ENCODE measurements at regions not wholly inside any gene's neighbourhood (a gene's known extent, or its start where the extent isn't known, plus 50 kb on each side); places are given as distances from the start of the nearest gene placed in this dataset.

GRCh38 chr12:118625050-118625675 is 248.8 kb downstream of the SUDS3 start:
- Histone ChIP-seq H3K4me3 (no peak overlapping the region), H3K4me1 (no peaks in the 10 kb centered on the region), H3K27me3 (replicated peaks in 1 of 7) (peaks cover 0 to 4% (median 0%) of the 10 kb centered on the region in 7 donors), H3K36me3 (no peaks in the 10 kb centered on the region), H3K27ac (no peak overlapping the region), H3K9me3 (no peaks in the 10 kb centered on the region)
- intact Hi-C loops (cut with DNase I; ENCODE audit: low total_unique reads), result no loop called here
- 80 to 96% (median 84%) methylated on average over 3 of the region's 3 CpGs for WGBS, 5 donors
- TF ChIP-seq POLR2A (IDR thresholded peaks at IDR 0.05), result no peak
- TF ChIP-seq POLR2AphosphoS5 (IDR thresholded peaks at IDR 0.05), result no peak
- no peak for TF ChIP-seq CTCF (IDR thresholded peaks at IDR 0.05 in 8 of 11, conservative IDR thresholded peaks at IDR 0.05 in 3 of 11)
- DNase-seq, result no peak

GRCh38 chr12:118633071-118633470 is 256.7 kb downstream of the SUDS3 start:
- Histone ChIP-seq H3K27me3 (replicated peaks in 1 of 7) (peaks cover 0 to 7% (median 0%) of the 10 kb centered on the region in 7 donors), H3K27ac (no peak overlapping the region), H3K9me3 (no peaks in the 10 kb centered on the region), H3K36me3 (no peaks in the 10 kb centered on the region), H3K4me3 (no peak overlapping the region), H3K4me1 (no peaks in the 10 kb centered on the region)
- 59 to 69% (median 61%) methylated on average over 4 of the region's 4 CpGs for WGBS, 5 donors
- DNase-seq, result no peak
- no peak for TF ChIP-seq POLR2A (IDR thresholded peaks at IDR 0.05)
- TF ChIP-seq CTCF (IDR thresholded peaks at IDR 0.05 in 8 of 11, conservative IDR thresholded peaks at IDR 0.05 in 3 of 11), result no peak
- no peak for TF ChIP-seq POLR2AphosphoS5 (IDR thresholded peaks at IDR 0.05)
- intact Hi-C loops (cut with DNase I; ENCODE audit: low total_unique reads), result no loop called here

- 75 to 86% (median 77%) methylated on average over 3 of the region's 3 CpGs for WGBS, 5 donors
- TF ChIP-seq POLR2AphosphoS5 (IDR thresholded peaks at IDR 0.05) (no peak), POLR2A (IDR thresholded peaks at IDR 0.05) (no peak), CTCF (IDR thresholded peaks at IDR 0.05 in 8 of 11, conservative IDR thresholded peaks at IDR 0.05 in 3 of 11) (no peak)
- Histone ChIP-seq H3K27ac (no peak overlapping the region), H3K36me3 (no peaks in the 10 kb centered on the region), H3K4me3 (no peak overlapping the region), H3K9me3 (no peaks in the 10 kb centered on the region), H3K27me3 (replicated peaks in 1 of 7) (peaks cover 0 to 15% (median 0%) of the 10 kb centered on the region in 7 donors), H3K4me1 (no peaks in the 10 kb centered on the region)
- intact Hi-C loops (cut with DNase I; ENCODE audit: low total_unique reads), result no loop called here
- DNase-seq, result no peak
Observed at GRCh38 chr12:118635276-118635675, 258.9 kb downstream of the SUDS3 start.

- intact Hi-C loops (cut with DNase I; ENCODE audit: low total_unique reads), result no loop called here
- WGBS, 5 donors, result 67 to 73% (median 68%) methylated on average over 7 of the region's 7 CpGs
- TF ChIP-seq POLR2AphosphoS5 (IDR thresholded peaks at IDR 0.05) (no peak), POLR2A (IDR thresholded peaks at IDR 0.05) (no peak), CTCF (IDR thresholded peaks at IDR 0.05 in 8 of 11, conservative IDR thresholded peaks at IDR 0.05 in 3 of 11) (no peak)
- Histone ChIP-seq H3K4me3 (no peak overlapping the region), H3K27me3 (replicated peaks in 1 of 7) (peaks cover 0 to 15% (median 0%) of the 10 kb centered on the region in 7 donors), H3K27ac (no peak overlapping the region), H3K4me1 (no peaks in the 10 kb centered on the region), H3K36me3 (no peaks in the 10 kb centered on the region), H3K9me3 (no peaks in the 10 kb centered on the region)
- no peak for DNase-seq
Observed at GRCh38 chr12:118637767-118638370, 261.5 kb downstream of the SUDS3 start.

Measured in spleen (tissue), 11 donors.